ENCODE measurements at regions not wholly inside any gene's neighbourhood (a gene's known extent, or its start where the extent isn't known, plus 50 kb on each side); places are given as distances from the start of the nearest gene placed in this dataset.

GRCh38 chr4:175351473-175351872 is 433.3 kb downstream of the ADAM29 start:
- no peak for TF ChIP-seq CTCF (IDR thresholded peaks at IDR 0.05)

GRCh38 chr4:175369087-175369486 is 443.0 kb downstream of the GPM6A start:
- no peak for TF ChIP-seq CTCF (IDR thresholded peaks at IDR 0.05)

- TF ChIP-seq CTCF (IDR thresholded peaks at IDR 0.05): no peak
Measured at GRCh38 chr4:175371091-175371490, 441.0 kb downstream of the GPM6A start.

- TF ChIP-seq CTCF (IDR thresholded peaks at IDR 0.05): no peak
Measured at GRCh38 chr4:175373031-175373430, 439.0 kb downstream of the GPM6A start.

- TF ChIP-seq CTCF (IDR thresholded peaks at IDR 0.05): no peak
Measured at GRCh38 chr4:175374459-175374858, 437.6 kb downstream of the GPM6A start.

- TF ChIP-seq CTCF (IDR thresholded peaks at IDR 0.05): no peak
Measured at GRCh38 chr4:175376287-175376977, 435.6 kb downstream of the GPM6A start.

GRCh38 chr4:175377203-175377602 is 434.9 kb downstream of the GPM6A start:
- no peak for TF ChIP-seq CTCF (IDR thresholded peaks at IDR 0.05)

GRCh38 chr4:175378372-175378771 is 433.7 kb downstream of the GPM6A start:
- TF ChIP-seq CTCF (IDR thresholded peaks at IDR 0.05): no peak

Measured in LNCAP (cell line).